GM18519 (cell line): ENCODE measurements at regions not wholly inside any gene's neighbourhood (a gene's known extent, or its start where the extent isn't known, plus 50 kb on each side); places are given as distances from the start of the nearest gene placed in this dataset.

Experiments used
- ATAC-seq: cut with Tn5 transposase; IDR thresholded peaks from one replicate; pipeline ENCODE4 v1.9.1; 2021; ENCODE audit warnings: mild to moderate bottlenecking, moderate library complexity; ENCODE audit not compliant: unreplicated experiment, low FRiP score

GRCh38 chrY:19365321-19365720, 379.2 kb downstream of the KDM5D start:
- ATAC-seq: no peak

- peak; percentile 50 for ATAC-seq
Observed at GRCh38 chrY:19357249-19357648, 387.3 kb downstream of the KDM5D start.

GRCh38 chrY:19356735-19357134, 387.8 kb downstream of the KDM5D start:
- peak; percentile 92 for ATAC-seq

DNA sequence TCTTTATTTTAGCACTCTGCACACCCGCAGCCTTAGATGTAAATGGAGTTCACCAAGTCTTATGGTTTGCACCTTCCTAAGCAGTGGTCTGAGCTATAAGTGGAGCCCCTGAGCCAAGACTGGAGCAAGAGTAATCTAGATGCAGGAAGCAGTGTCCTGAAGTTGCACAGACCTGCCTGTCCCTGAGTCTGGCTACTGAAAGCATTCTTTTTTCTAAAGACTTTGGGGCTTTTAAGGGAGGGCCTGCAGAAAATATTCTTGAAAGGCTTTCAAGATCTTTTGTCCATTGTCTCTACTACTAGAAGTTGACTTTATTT, 389.7 kb downstream of the KDM5D start:
- no peak for ATAC-seq

- no peak for ATAC-seq
Observed at GRCh38 chrY:19354061-19354856, 390.3 kb downstream of the KDM5D start.

DNA sequence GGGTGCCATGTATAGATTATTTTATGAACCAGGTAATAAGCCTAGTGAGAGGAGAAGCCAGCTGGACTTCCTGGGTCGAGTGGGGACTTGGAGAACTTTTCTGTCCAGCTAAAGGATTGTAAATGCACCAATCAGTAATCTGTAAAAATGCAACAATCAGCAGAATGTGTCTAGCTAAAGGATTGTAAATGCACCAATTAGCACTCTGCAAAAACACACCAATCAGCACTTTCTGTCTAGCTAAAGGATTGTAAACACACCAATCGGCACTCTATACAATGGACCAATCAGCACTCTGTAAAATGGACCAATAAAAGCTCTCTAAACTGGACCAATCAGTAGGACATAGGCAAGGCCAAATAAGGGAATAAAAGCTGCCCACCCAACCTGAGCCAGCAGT, 392.9 kb downstream of the KDM5D start:
- no peak for ATAC-seq

DNA sequence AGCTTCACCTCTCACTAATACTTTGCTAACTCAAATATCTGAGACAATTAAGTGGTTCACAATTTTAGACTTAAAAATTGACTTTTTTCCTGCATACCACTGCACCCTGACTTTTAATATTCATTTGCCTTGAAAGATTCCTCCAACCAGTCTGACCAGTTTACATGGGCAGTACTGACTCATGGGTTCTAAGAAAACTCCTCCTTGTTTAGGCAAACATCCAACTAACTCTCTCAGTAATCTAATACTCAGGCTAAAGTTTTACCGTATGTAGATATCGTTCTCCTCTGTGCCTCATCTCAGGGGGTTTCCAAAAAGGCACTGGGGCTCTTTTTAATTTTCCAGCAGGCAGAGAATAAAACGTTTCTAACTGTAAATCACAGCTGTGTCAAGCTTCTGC, 422.8 kb downstream of the KDM5D start:
- no peak for ATAC-seq

DNA sequence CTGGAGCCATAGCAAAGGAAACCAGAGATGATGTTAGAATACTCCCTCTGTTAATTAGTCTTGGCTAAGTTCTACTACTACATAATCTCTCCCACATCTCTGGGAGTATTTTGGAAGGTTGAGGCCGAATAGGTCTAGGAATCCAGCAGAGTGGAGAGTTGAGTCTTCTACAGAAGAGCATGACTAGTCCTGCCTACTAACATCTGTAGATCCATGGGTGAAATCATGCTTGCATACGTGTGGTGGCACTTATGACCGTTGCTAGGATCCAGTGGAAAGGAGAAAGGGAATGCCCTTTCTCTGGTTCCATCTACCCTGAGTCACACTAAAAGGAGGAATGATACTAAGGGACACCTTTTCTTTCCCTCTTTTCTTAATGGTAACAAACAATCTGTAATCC, 425.4 kb downstream of the KDM5D start:
- no peak for ATAC-seq

DNA sequence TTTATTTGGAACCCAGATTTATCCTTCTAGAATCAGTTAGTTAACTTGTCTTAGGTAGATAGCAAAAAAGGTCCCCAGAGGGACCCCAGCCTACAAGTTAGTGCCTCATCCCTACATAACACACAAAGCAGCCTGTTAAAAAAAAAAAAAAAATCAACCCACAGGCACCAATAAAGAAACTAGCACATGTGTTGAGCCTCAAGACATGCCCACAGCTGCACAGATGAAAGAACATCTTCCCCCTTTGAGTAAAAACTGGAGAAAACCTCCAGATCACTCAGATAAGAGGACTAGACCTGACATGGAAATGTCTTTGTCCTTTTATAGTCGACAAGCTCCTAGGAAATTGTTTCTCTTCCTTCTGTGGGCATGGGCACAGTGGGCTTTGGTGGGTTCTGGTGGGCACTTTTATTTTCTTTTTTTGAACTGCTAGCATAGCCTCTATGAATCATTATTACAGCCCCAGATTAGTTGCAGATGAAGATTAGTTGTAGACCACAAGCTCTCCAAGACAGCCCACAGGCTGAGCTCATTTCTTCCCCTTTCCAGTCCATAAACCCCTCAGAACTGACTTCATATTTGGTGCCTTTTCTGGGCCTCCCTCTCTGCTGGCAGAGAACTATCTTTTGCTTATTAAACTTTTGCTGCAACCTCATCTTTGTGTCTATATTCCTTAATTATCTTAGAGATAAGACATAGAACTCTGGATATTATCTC, 427.1 kb downstream of the KDM5D start:
- ATAC-seq: no peak

GRCh38 chrY:19307627-19308026, 436.9 kb downstream of the KDM5D start:
- no peak for ATAC-seq

DNA sequence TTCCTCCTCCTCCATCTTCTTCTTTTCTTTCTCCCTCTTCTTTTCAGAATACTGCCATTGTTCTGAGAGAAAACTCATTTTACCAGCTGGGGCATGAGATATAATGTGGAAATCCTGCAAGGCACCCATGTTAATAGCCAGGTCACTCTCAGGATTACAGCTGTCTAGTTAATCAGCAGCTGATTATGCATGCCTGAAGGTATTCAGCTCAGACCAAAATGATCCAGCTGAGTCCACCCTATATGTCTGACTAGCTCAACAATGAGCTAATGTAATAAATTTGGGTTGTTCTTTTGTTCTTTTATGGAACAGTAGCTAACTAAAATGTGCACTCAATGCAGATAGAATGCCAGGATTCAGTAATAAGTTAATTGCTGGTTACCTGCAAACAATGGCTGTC, 441.4 kb downstream of the KDM5D start:
- no peak for ATAC-seq

GRCh38 chrY:19290925-19291324, 453.6 kb downstream of the KDM5D start:
- no peak for ATAC-seq

GRCh38 chrY:19274076-19274475, 470.4 kb downstream of the KDM5D start:
- ATAC-seq: no peak

- no peak for ATAC-seq
Observed at GRCh38 chrY:19268331-19268730, 476.2 kb downstream of the KDM5D start.

DNA sequence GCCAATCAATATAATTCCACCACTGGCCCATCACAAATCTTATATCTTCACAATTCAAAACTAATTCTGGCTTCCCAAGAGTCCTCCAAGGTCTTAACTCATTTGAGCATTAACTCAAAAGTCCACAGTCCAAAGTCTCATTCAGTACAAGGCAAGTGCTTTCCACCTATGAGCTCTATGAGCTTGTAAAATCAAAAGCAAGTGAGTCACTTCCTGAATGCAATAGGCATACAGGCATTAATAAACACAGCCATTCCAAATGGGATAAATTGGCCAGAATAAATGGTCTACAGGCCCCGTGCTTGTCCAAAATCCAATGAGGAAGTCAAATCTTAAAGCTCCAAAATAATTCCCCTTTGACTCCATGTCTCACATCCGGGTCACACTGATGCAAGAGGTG, 479.1 kb downstream of the KDM5D start:
- ATAC-seq: no peak

- no peak for ATAC-seq
Observed at GRCh38 chrY:19262310-19262709, 482.2 kb downstream of the KDM5D start.

DNA sequence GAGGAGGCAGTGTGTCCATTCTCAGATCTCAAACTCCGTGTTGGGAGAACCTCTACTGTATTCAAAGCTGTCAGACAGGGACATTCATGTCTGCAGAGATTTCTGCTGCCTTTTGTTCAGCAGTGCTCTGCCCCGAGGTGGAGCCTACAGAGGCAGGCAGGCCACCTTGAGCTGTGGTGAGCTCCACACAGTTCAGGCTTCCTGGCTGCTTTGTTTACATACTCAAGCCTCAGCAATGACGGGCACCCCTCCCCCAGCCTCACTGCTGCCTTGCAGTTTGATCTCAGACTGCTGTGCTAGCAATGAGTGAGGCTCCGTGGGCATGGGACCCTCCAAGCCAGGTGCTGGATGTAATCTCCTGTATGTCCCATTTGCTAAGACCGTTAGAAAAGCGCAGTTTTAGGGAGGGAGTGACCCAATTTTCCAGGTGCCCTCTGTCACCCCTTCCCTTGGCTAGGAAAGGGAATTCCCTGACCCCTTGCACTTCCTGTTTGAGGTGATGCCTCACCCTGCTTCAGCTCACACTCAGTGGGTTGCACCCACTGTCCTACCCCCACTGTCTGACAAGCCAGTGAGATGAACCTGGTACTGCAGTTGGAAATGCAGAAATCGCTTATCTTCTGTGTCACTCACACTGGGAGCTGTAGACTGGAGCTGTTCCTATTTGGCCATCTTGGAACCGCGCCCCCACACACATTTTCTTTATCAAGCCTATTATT, 458.9 kb upstream of the HSFY2 start:
- ATAC-seq: no peak

GRCh38 chrY:19220784-19221183, 447.2 kb upstream of the HSFY2 start:
- no peak for ATAC-seq

DNA sequence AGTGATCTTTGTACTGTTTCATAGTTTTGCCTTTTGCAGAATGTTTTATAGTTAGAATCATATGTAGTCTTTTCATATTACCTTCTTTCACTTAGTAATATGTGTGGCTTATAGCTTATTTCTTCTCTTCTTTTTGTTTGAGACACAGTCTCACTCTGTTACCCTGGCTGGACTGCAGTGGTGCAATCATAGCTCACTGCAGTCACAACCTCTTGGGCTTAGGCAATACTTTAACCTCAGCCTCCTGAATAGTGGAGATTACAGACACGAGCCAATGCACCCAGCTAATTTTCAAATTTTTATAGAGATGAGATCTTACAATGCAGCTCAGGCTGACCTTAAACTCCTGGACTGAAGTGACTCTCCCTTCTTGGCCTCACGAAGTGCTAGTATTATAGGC, 435.4 kb upstream of the HSFY2 start:
- no peak for ATAC-seq

DNA sequence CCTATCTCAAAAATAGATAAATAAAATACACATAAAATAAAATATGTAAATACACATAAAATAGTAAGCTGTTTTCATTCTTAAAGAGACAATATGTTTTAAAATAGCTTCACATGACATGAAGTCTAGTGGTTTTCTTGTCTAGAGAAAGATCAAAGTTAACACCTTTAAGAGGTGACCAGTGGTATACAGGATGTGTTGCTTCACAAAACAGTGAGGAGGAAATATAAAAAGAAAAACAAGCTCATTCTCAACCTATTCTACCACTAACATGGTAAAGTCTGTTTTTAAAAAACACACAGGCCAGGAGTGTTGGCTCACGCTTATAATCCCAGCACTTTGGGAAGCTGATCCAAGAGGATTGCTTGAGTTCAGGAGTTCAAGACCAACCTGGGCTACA, 433.5 kb upstream of the HSFY2 start:
- no peak for ATAC-seq

DNA sequence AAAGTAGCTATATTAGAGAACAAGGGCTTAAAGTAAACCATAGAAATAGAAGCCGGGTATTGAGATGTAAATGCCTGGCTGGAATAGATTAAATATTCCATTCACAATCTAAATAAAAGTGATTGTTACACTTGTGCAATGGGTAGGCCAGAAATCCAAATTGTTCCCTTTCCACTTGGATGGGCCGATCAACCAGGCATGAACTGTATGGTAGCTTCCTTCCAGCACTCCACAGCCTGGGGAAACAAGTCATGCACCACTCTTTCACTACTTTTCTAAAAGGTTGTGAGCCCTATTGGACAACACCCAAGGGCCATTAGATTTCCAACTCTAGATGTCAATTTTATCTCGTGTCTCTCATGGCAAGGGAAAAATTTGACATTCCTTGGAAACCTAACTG, 407.3 kb upstream of the HSFY2 start:
- no peak for ATAC-seq

DNA sequence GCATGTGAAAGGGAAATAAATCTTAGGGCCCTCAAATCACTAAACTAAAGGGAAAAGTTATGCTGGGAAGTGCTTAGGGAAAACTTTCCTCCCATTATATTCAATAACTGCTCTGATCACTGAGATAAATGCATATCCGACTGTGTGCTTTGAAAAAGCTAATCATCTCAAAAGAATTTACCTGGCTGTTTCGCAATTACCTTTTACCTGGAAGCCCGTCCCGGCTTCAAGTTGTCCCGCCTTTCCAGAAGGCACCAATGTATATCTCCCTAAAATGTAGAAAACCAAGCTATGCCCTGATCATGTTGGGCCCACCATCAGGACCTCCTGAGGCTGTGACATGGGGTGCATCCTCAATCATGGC, 394.6 kb upstream of the HSFY2 start:
- no peak for ATAC-seq
